RWPE1 (cell line): ENCODE measurements at regions not wholly inside any gene's neighbourhood (a gene's known extent, or its start where the extent isn't known, plus 50 kb on each side); places are given as distances from the start of the nearest gene placed in this dataset.

Experiments
- CTCF ChIA-PET: fragments of 350-600 bp; sonication (Branson Sonifier 250); formaldehyde crosslinking; extraction: SDS; loops from one replicate; lab custom pipeline; 2021; lab: Yijun Ruan, JAX
- POLR2A ChIA-PET: fragments of 400-600 bp; formaldehyde crosslinking; extraction: SDS; loops from one replicate; lab custom pipeline; 2020; ENCODE audit warnings: antibody characterized with exemption; ENCODE audit not compliant: low non-redundant PET; lab: Yijun Ruan, JAX
- DNase-seq: peaks from one replicate; pipeline ENCODE4 v3.0.0; 2012; ENCODE audit warnings: low spot score
- H3K27ac ChIP-seq: fragments of 450-650 bp; 2 replicates; pipeline ENCODE4 v1.5.1; 2017
- TF ChIP-seq, protein P1 (sequence below): fragments of 450-650 bp; conservative IDR thresholded peaks from 2 replicates; pipeline ENCODE4 v1.5.1; 2017; ENCODE audit warnings: low read depth, mild to moderate bottlenecking

DNA sequence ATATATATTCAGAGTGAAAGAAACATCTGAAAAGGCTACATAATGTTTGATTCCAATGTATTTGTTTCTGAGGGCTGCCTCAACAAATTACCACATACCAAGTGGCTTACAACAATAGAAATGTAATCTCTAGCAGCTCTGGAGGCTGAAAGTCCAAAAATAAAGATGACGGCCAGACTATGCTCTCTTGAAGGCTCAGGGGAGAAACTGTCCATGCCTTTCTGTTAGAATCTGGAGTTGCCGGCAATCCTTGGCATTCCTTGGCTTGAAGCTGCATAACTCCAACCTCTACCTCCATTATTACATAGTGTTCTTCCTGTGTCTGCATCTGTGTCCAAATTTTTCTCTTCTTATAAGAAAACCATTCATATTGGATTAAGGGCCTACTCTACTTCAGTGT, 68.1 kb upstream of the PLEKHG7 start:
- DNase-seq, result no peak
- POLR2A ChIA-PET, result no interaction called here
- H3K27ac ChIP-seq, result no peak overlapping the region
- TF ChIP-seq, protein P1, sequence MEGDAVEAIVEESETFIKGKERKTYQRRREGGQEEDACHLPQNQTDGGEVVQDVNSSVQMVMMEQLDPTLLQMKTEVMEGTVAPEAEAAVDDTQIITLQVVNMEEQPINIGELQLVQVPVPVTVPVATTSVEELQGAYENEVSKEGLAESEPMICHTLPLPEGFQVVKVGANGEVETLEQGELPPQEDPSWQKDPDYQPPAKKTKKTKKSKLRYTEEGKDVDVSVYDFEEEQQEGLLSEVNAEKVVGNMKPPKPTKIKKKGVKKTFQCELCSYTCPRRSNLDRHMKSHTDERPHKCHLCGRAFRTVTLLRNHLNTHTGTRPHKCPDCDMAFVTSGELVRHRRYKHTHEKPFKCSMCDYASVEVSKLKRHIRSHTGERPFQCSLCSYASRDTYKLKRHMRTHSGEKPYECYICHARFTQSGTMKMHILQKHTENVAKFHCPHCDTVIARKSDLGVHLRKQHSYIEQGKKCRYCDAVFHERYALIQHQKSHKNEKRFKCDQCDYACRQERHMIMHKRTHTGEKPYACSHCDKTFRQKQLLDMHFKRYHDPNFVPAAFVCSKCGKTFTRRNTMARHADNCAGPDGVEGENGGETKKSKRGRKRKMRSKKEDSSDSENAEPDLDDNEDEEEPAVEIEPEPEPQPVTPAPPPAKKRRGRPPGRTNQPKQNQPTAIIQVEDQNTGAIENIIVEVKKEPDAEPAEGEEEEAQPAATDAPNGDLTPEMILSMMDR, result no peak
- CTCF ChIA-PET, result no interaction called here

DNA sequence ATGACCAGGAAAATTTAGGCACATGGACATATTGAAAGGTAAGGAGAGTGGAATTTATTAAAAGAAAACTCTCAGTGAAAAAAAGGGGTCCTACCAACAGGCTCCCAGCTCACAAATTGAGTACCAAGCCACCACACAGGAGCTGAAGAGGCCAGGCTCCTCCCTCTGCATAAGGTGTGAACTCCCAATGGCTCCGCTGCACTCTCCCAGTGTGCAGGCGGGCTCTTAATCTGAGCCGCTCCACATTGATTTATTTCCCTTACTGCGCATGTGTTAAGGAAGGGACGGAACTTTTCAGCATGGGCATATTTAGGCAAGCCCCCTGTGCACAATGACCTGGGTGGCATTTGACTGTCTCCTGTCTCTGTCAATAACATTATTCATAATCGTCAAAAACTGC, 68.6 kb upstream of the PLEKHG7 start:
- ChIA-PET POLR2A (no interaction called here), CTCF (no interaction called here)
- no peak overlapping the region for H3K27ac ChIP-seq
- DNase-seq, result no peak
- TF ChIP-seq, protein P1, result no peak

DNA sequence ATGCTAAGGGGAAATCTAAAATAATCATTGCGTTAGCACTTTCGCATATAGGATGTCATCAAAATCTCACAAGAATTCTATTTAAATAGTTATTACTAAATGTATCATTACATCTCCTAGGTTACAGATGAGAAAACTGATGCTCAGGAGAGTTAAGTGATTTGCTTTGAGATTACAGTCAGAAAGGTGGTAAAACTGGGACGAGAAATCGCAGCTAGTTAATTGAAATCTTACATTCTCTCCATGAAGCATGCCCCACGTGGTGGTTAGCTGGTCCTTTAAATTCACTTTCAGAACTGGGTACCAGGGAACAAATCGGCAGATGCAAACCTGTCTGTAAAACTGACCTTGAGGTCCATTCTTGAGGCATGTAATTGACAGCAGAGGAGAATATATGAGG, 71.8 kb upstream of the PLEKHG7 start:
- POLR2A ChIA-PET, result no interaction called here
- DNase-seq, result no peak
- no peak overlapping the region for H3K27ac ChIP-seq
- TF ChIP-seq, protein P1, result no peak
- CTCF ChIA-PET, result interaction anchor here (0.6 kb wide), 1 partner anchor 420 kb away, joined by 3 read pairs; no protein-coding TSS in a partner anchor

DNA sequence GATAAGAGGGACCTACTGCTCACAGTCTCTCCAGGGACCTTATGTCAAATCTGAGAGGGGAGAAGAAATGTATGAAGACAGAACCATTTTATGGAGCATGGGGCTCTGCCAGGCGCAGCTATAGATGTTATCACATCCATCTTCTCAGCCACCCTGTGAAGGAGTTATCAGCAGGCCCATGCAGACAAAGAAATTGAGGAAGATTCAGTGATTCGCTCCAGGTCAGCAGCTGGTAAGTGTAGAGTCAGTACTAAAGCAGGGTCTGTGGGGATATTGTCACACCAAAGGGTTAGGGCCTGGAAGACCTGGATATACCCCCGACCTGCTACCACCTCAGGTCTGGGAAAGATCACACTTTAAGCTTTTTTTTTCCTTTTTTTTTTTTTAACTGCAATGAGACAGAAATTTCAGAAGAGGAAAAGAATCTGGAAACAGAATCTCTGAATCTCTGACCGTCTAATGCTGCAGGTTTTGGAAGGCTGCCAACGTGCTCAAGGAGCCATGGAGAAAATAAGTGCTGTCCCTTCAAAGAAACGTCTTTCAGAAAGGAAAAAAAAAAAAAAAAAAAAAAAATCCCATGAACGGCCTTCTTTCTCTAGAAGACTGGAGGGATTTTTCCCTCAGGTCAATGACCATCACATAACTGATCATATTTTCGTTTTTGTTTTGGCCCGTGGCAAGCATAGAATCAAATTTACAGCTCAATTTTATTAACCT, 73.3 kb upstream of the PLEKHG7 start:
- no peak for DNase-seq
- TF ChIP-seq, protein P1, result no peak
- POLR2A ChIA-PET, result no interaction called here
- CTCF ChIA-PET, result interaction anchor here (0.6 to 1.1 kb wide), 3 partner anchors 30 to 617 kb away, joined by 3 to 4 read pairs (median 4); no protein-coding TSS in a partner anchor
- H3K27ac ChIP-seq, result no peak overlapping the region

DNA sequence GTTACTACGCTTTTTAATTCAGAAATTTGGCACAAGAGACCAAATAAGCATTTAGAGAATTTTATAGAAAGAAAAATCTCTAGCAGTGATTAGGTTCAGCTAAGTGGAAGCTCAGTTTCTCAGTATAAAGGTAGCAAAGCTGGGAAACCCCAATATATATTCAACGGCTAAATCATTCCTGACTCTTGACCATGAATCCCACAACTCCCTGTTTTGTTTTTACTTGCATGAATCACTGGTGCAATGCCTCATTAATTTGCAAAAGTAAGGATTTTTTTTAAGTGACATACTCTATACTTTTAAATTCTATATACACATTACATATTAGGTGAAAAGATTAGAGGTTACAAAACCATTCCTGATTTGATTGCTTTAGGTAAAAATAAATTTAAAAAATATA, 74.3 kb upstream of the PLEKHG7 start:
- H3K27ac ChIP-seq, result no peak overlapping the region
- TF ChIP-seq, protein P1, result no peak
- POLR2A ChIA-PET, result no interaction called here
- CTCF ChIA-PET, result no interaction called here
- DNase-seq, result no peak

DNA sequence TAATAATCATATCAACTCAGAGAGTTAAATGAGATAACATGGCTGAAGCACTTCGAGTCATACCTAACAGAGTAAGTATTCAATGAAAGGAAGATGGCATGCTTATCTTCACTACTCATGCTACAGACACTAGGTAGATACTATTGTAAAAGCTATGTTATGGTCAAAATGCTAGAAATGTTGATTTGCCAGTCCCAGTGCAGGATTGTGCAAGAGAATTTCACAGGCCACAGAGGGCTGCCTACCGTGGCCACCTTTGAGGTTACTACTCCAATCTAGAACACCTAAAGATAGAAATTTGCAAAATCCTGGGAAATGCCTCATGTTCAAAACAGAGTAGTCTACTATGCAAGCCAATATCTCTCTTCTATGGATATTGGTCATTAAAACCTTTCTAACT, 75.3 kb upstream of the PLEKHG7 start:
- CTCF ChIA-PET, result no interaction called here
- no peak overlapping the region for H3K27ac ChIP-seq
- TF ChIP-seq, protein P1, result no peak
- DNase-seq, result no peak
- POLR2A ChIA-PET, result no interaction called here
